Frontal cortex (tissue), 3 donors: ENCODE measurements at regions not wholly inside any gene's neighbourhood (a gene's known extent, or its start where the extent isn't known, plus 50 kb on each side); places are given as distances from the start of the nearest gene placed in this dataset.

Source experiments
- DNase-seq, 2 donors: peaks; one replicate each; pipeline ENCODE4 v3.0.0; 2012; ENCODE audit warnings: low spot score in 2 of 2
- FAIRE-seq: peaks from 2 replicates; lab custom pipeline; 2012; peaks lifted over from hg19 to GRCh38; lab: Jason Lieb, UNC
- donor health status: control.
- donor health status: control.
- donor health status: control.

GRCh38 chr9:38289236-38289865 is 103.2 kb upstream of the ALDH1B1 start:
- DNase-seq (no peak), FAIRE-seq (no peak)

- no peak for FAIRE-seq
- no peak for DNase-seq
Measured at GRCh38 chr9:38288502-38288901, 104.0 kb upstream of the ALDH1B1 start.

GRCh38 chr9:38287420-38287985 is 105.0 kb upstream of the ALDH1B1 start:
- no peak for FAIRE-seq
- DNase-seq: no peak

- FAIRE-seq (no peak), DNase-seq (no peak)
Measured at GRCh38 chr9:38286766-38287165, 105.7 kb upstream of the ALDH1B1 start.

GRCh38 chr9:38286357-38286756 is 106.1 kb upstream of the ALDH1B1 start:
- no peak for DNase-seq
- no peak for FAIRE-seq

- no peak for FAIRE-seq
- DNase-seq: no peak
Measured at GRCh38 chr9:38285236-38285635, 107.3 kb upstream of the ALDH1B1 start.

GRCh38 chr9:38284588-38285051 is 107.9 kb upstream of the ALDH1B1 start:
- DNase-seq: no peak

GRCh38 chr9:38284039-38284575 is 108.4 kb upstream of the ALDH1B1 start:
- FAIRE-seq (no peak), DNase-seq (no peak)

More at GRCh38 chr9:38284588-38285051, 107.9 kb upstream of the ALDH1B1 start:
- FAIRE-seq: no peak

GRCh38 chr9:38282756-38283155 is 109.7 kb upstream of the ALDH1B1 start:
- FAIRE-seq (no peak), DNase-seq (no peak)

GRCh38 chr9:38281917-38282316 is 110.6 kb upstream of the ALDH1B1 start:
- no peak for DNase-seq
- no peak for FAIRE-seq

- DNase-seq (no peak), FAIRE-seq (no peak)
Measured at GRCh38 chr9:38281196-38281595, 111.3 kb upstream of the ALDH1B1 start.

GRCh38 chr9:38280251-38280800 is 112.2 kb upstream of the ALDH1B1 start:
- no peak for DNase-seq
- no peak for FAIRE-seq

- DNase-seq: no peak
Measured at GRCh38 chr9:38278931-38279679, 113.4 kb upstream of the ALDH1B1 start.

GRCh38 chr9:38278457-38278856 is 114.0 kb upstream of the ALDH1B1 start:
- FAIRE-seq (no peak), DNase-seq (no peak)

More at GRCh38 chr9:38278931-38279679, 113.4 kb upstream of the ALDH1B1 start:
- no peak for FAIRE-seq

- no peak for FAIRE-seq
- DNase-seq: no peak
Measured at GRCh38 chr9:38277601-38278200, 114.8 kb upstream of the ALDH1B1 start.

- DNase-seq (no peak), FAIRE-seq (no peak)
Measured at GRCh38 chr9:38276771-38277439, 115.6 kb upstream of the ALDH1B1 start.

GRCh38 chr9:38274800-38275199 is 117.7 kb upstream of the ALDH1B1 start:
- DNase-seq (no peak), FAIRE-seq (no peak)

GRCh38 chr9:38272710-38273109 is 119.8 kb upstream of the ALDH1B1 start:
- no peak for FAIRE-seq
- no peak for DNase-seq

GRCh38 chr9:38271666-38272241 is 120.7 kb upstream of the ALDH1B1 start:
- FAIRE-seq: no peak
- no peak for DNase-seq
